ENCODE measurements at regions not wholly inside any gene's neighbourhood (a gene's known extent, or its start where the extent isn't known, plus 50 kb on each side); places are given as distances from the start of the nearest gene placed in this dataset.

GRCh38 chr10:94279835-94280709 lies 82.7 kb downstream of the NOC3L start:
- FAIRE-seq (peak; percentile 96), DNase-seq (ENCODE audit: insufficient read length, low spot score) (peak; percentile 22)
- TF ChIP-seq POU2F2 (IDR thresholded peaks at IDR 0.05; ENCODE audit: low read depth, low read length), result no peak
- TF ChIP-seq PAX5 (IDR thresholded peaks at IDR 0.05; ENCODE audit: insufficient read depth, low read length, severe bottlenecking), result no peak
- no peak for TF ChIP-seq TAF1 (IDR thresholded peaks at IDR 0.05; ENCODE audit: low read depth, low read length)
- TF ChIP-seq SPI1 (IDR thresholded peaks at IDR 0.05; ENCODE audit: low read depth, low read length), result no peak
- no peak for TF ChIP-seq POLR2A (IDR thresholded peaks at IDR 0.05; ENCODE audit: low read depth, low read length)
- TF ChIP-seq POLR2AphosphoS5 (IDR thresholded peaks at IDR 0.05; ENCODE audit: low read depth, low read length), result no peak

GRCh38 chr10:94281654-94282053 lies 81.1 kb downstream of the NOC3L start:
- TF ChIP-seq PAX5 (IDR thresholded peaks at IDR 0.05; ENCODE audit: insufficient read depth, low read length, severe bottlenecking), result no peak
- no peak for TF ChIP-seq SPI1 (IDR thresholded peaks at IDR 0.05; ENCODE audit: low read depth, low read length)
- DNase-seq (ENCODE audit: insufficient read length, low spot score), result no peak
- no peak for FAIRE-seq

DNA sequence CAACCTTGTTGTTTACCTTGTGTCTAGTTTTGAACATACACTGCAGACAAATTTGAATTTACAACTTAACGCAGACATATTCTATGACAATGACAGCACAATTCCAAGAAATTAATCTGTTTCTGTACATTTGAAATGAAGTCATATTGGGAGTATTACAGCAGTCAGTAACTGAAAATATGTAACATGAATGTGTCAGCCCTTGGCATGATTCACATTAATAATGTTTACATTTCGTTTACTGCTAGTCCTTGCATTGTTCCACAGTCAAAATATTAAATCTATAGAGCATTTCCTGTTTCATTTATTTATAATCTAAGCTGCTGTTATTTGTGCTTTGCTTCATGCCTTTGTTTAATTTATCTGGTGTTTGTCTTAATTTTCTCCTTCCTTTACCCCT lies 80.4 kb downstream of the NOC3L start:
- FAIRE-seq (no peak), DNase-seq (ENCODE audit: insufficient read length, low spot score) (no peak)
- no peak for TF ChIP-seq POLR2AphosphoS5 (IDR thresholded peaks at IDR 0.05; ENCODE audit: low read depth, low read length)
- no peak for TF ChIP-seq SPI1 (IDR thresholded peaks at IDR 0.05; ENCODE audit: low read depth, low read length)
- no peak for TF ChIP-seq TAF1 (IDR thresholded peaks at IDR 0.05; ENCODE audit: low read depth, low read length)
- TF ChIP-seq POU2F2 (IDR thresholded peaks at IDR 0.05; ENCODE audit: low read depth, low read length), result no peak
- TF ChIP-seq POLR2A (IDR thresholded peaks at IDR 0.05; ENCODE audit: low read depth, low read length), result no peak
- TF ChIP-seq PAX5 (IDR thresholded peaks at IDR 0.05; ENCODE audit: insufficient read depth, low read length, severe bottlenecking), result no peak

Data from GM12891 (cell line).